ENCODE measurements at regions not wholly inside any gene's neighbourhood (a gene's known extent, or its start where the extent isn't known, plus 50 kb on each side); places are given as distances from the start of the nearest gene placed in this dataset.
"Not testable (repeated sequence)": the region's sequence is repeated elsewhere in the genome, so short reads cannot be mapped to it uniquely, and the experiment has no call there.

DNA sequence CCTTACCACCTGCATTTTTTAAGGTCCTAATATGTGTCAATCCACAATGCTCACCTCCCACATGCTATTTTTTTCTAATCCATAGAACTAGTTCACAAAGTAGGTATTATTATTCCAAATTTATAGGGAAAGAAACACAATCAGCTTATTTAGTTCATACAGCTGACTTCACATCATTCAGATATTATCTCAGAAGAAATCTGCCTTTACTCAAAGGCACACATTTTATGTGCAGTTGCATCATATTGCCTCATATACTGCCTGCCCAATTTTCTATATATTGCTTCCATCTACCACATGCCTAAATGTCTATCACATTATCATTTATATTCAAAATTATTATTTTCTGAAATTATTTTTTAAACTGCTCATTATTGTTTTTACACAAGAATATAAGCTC, 88.7 kb upstream of the LUZP2 start:
- ATAC-seq (no peak), DNase-seq (no peak)
- intact Hi-C loops (cut with DNase I), result no loop called here
- H3K27me3 ChIP-seq (ENCODE audit: insufficient read depth in 3 of 3, low read length in 2 of 3), result no peaks in the 10 kb centered on the region
- no peaks in the 10 kb centered on the region for H3K9me3 ChIP-seq
- H3K27ac ChIP-seq, result no peak overlapping the region
- H3K36me3 ChIP-seq (ENCODE audit: insufficient read depth in 1 of 2, low read depth in 1 of 2), result no peaks in the 10 kb centered on the region
- H3K4me3 ChIP-seq, result no peak overlapping the region
- no peaks in the 10 kb centered on the region for H3K4me1 ChIP-seq
- TF ChIP-seq, protein P1, sequence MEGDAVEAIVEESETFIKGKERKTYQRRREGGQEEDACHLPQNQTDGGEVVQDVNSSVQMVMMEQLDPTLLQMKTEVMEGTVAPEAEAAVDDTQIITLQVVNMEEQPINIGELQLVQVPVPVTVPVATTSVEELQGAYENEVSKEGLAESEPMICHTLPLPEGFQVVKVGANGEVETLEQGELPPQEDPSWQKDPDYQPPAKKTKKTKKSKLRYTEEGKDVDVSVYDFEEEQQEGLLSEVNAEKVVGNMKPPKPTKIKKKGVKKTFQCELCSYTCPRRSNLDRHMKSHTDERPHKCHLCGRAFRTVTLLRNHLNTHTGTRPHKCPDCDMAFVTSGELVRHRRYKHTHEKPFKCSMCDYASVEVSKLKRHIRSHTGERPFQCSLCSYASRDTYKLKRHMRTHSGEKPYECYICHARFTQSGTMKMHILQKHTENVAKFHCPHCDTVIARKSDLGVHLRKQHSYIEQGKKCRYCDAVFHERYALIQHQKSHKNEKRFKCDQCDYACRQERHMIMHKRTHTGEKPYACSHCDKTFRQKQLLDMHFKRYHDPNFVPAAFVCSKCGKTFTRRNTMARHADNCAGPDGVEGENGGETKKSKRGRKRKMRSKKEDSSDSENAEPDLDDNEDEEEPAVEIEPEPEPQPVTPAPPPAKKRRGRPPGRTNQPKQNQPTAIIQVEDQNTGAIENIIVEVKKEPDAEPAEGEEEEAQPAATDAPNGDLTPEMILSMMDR (IDR thresholded peaks at IDR 0.05), result no peak

GRCh38 chr11:24411791-24412190, 85.1 kb upstream of the LUZP2 start:
- H3K27me3 ChIP-seq (ENCODE audit: insufficient read depth in 3 of 3, low read length in 2 of 3), result no peaks in the 10 kb centered on the region
- H3K4me1 ChIP-seq, result no peaks in the 10 kb centered on the region
- ATAC-seq, result no peak
- 47 to 59% (median 56%) methylated on average over 3 of the region's 3 CpGs for WGBS, 3 donors
- H3K36me3 ChIP-seq (ENCODE audit: insufficient read depth in 1 of 2, low read depth in 1 of 2), result no peaks in the 10 kb centered on the region
- intact Hi-C loops (cut with DNase I), result no loop called here
- H3K9me3 ChIP-seq, result no peaks in the 10 kb centered on the region
- TF ChIP-seq, protein P1 (IDR thresholded peaks at IDR 0.05), result no peak
- H3K27ac ChIP-seq, result no peak overlapping the region
- no peak for DNase-seq
- H3K4me3 ChIP-seq, result no peak overlapping the region

DNA sequence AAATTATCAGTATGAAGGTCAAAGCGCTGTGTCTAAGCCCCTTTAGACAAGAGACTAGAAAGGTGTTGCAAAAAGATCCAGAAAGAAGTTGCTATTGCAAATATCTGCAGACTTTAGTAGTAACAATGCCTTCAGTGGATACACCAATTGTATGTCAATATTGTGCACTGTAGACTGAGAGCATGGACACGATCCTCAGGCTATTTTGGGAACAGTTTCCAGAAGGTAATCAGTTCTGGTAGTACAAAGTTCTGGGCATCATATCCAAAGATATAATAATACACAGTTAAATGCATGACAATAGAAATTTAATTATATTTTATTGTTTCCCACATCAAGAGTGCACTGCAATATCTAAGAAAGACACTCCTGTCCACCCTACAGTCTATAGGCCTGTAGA, 84.1 kb upstream of the LUZP2 start:
- Histone ChIP-seq H3K27ac (no peak overlapping the region), H3K9me3 (no peaks in the 10 kb centered on the region), H3K4me3 (no peak overlapping the region), H3K36me3 (ENCODE audit: insufficient read depth in 1 of 2, low read depth in 1 of 2) (no peaks in the 10 kb centered on the region), H3K4me1 (no peaks in the 10 kb centered on the region), H3K27me3 (ENCODE audit: insufficient read depth in 3 of 3, low read length in 2 of 3) (no peaks in the 10 kb centered on the region)
- intact Hi-C loops (cut with DNase I), result no loop called here
- 54 to 64% (median 62%) methylated on average over 2 of the region's 2 CpGs for WGBS, 3 donors
- TF ChIP-seq, protein P1 (IDR thresholded peaks at IDR 0.05), result no peak
- DNase-seq, result no peak
- no peak for ATAC-seq

DNA sequence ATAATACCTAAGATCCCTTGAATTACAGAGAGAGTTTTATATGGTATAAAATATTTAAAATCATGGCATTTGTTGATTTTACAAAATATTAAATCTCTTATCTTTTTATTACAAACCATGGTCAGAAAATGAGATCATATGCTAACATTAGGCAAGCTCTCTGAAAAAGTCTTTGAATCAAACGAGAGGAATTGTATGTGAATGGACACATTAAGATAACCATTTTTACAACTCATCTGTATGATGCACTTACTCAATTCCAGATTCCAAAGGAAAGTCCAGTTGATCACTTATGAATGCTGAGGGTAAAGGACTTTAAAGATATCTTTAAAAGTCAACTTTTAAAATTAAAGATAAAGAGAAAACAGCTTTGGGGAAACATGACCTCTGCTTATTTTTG, 83.5 kb upstream of the LUZP2 start:
- Histone ChIP-seq H3K4me3 (no peak overlapping the region), H3K27me3 (ENCODE audit: insufficient read depth in 3 of 3, low read length in 2 of 3) (no peaks in the 10 kb centered on the region), H3K27ac (no peak overlapping the region), H3K36me3 (ENCODE audit: insufficient read depth in 1 of 2, low read depth in 1 of 2) (no peaks in the 10 kb centered on the region), H3K9me3 (no peaks in the 10 kb centered on the region), H3K4me1 (no peaks in the 10 kb centered on the region)
- ATAC-seq, result no peak
- intact Hi-C loops (cut with DNase I), result no loop called here
- 55 to 67% (median 65%) methylated on average over 1 of the region's 1 CpG for WGBS, 3 donors
- TF ChIP-seq, protein P1 (IDR thresholded peaks at IDR 0.05), result no peak
- no peak for DNase-seq

DNA sequence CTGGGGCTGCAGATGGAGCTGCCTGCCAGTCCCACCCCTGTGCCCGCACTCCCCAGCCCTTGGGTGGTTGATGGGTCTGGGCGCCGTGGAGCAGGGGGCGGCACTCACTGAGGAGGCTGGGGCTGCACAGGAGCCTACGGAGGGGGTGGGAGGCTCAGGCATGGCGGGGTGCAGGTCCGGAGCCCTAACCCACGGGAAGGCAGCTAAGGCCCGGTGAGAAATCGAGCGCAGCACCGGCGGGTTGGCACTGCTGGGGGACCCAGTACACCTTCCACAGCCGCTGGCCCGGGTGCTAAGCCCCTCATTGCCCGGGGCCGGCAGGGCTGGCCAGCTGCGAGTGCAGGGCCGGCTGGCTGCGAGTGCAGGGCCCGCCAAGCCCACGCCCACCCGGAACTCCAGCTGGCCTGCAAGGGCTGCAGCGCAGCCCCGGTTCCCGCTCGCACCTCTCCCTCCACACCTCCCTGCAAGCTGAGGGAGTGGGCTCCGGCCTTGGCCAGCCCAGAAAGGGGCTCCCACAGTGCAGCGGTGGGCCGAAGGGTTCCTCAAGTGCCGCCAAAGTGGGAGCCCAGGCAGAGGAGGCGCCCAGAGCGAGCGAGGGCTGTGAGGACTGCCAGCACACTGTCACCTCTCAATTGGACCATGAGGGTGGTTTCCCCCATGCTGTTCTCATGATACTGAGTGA, 80.8 kb upstream of the LUZP2 start:
- ATAC-seq, DNase-seq: not testable (repeated sequence)

More for the DNA sequence above, 80.8 kb upstream of the LUZP2 start:
- H3K27ac ChIP-seq; H3K4me3 ChIP-seq; H3K4me1 ChIP-seq; H3K36me3 ChIP-seq (ENCODE audit: insufficient read depth in 1 of 2, low read depth in 1 of 2); intact Hi-C loops (cut with DNase I); H3K27me3 ChIP-seq (ENCODE audit: insufficient read depth in 3 of 3, low read length in 2 of 3); H3K9me3 ChIP-seq: not testable (repeated sequence)
- WGBS, 3 donors, result 95 to 98% (median 97%) methylated on average over 30 to 34 of the region's 34 CpGs
